KG1 (cell line): ENCODE measurements at regions not wholly inside any gene's neighbourhood (a gene's known extent, or its start where the extent isn't known, plus 50 kb on each side); places are given as distances from the start of the nearest gene placed in this dataset.
A peak's percentile ranks its signal among the peaks of the same experiment; 100 is the strongest.
"Not testable (repeated sequence)": the region's sequence is repeated elsewhere in the genome, so short reads cannot be mapped to it uniquely, and the experiment has no call there.

Source experiments
- DNase-seq: peaks from one replicate; lab custom pipeline; 2025; lab: John Stamatoyannopoulos, UW

DNA sequence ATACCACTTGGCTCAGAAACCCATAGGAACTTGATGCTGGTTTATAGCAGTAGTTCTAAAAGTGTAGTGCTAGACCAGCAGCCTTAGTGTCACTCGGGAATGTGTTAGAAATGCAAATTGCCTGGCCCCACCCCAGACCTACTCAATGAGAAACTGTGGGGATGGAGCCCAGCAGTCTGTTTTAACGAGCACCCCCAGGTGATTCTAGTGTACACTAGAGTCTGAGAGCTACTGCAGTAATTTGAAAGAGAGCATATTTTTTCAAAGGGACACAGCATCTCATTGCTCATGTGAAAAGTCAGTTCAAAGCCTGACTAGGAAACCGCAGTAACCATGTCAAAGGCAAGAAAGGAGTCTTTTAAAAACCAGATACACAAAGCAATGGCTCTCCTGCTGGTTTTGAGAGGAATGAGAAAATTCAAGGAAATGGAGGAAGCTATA lies 313.4 kb downstream of the SQOR start:
- no peak for DNase-seq

DNA sequence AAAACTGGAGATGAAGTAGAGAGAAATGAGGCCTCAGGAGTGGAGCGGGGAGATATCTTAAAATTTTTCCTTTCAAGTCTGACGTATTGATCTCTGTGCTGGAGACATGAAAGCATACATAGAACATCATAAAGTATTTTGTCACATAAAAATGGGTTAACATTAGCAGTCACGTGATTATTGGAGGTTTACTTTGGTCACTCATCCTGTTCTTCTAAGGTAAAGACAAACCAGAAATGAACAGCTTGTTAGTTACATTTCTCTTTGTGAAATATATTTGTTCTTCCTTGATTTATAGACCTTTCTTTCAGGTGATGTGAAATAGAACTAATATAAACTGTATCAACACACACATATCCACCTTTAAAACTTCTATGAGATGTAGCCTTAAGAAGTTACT lies 324.1 kb downstream of the SQOR start:
- no peak for DNase-seq

DNA sequence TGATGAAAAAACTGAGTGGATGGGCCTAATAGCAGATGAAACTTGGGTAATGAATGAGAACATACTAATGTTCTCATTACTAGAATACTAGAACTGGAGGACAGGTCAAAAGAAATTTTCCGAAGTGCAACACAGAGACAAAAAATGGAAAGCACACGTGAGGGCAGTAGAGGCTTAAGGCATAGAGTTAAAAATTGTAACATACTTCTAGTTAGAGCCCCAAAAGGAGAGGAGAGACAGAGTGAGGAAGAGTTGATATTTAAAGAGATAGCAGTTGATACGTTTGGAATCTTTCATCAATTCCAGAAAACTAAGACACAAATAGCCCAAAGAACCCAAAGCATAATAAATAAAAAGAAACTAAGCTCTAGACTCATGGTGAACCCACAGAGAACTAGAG lies 327.9 kb downstream of the SQOR start:
- DNase-seq: no peak

DNA sequence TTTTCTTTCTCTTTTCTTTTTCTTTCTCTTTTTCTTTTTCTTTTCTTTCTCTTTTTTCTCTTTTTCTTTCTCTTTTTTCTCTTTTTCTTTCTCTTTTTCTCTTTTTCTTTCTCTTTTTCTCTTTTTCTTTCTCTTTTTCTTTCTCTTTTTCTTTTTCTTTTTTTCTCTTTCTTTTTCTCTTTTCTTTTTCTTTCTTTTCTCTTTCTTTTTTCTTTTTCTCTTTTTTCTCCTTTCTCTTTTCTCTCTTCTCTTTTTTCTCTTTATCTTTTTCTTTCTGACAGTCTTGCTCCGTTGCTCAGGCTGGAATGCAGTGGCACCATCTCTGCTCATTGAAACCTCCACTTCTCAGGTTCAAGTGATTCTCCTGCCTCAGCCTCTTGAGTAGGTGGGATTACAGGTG lies 335.7 kb downstream of the SQOR start:
- no peak for DNase-seq

DNA sequence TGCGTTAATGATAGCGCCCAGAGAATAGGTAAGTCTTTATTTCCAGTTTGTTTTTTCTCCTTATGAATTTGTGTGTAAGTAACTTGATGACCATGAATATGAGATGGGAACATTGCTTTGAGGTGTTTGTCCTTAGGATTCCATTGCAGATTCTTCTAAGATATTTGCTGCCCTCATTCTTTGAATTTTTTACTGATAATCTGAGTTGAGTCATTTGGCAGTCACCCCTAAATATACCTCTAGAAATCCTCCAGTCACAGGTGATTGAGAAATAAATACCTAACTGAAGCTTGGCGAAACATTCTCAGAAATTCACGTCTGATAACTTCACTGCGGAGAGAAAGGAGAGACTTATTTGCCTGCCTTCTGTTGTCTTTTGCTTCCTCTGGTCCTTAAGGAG lies 345.5 kb downstream of the SQOR start:
- no peak for DNase-seq

DNA sequence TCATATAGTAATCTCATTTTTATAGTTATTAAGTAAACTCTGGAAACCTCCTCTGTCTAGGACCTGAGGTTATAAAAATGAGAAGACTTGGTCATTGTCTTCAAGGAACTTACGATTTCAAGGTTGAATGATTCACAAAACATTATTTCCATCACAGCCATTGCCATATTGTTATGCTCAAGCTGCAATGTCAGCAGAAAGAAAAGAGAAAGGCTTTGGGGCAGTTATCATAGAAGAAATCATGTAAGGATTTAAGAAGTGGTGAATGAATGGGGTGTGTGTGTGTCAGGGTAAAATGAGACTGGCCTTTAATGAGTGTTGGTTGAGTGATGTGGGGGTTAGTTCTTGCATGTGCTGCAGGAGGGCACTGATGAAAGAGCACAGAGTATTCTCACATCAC lies 346.8 kb downstream of the SQOR start:
- DNase-seq: no peak

DNA sequence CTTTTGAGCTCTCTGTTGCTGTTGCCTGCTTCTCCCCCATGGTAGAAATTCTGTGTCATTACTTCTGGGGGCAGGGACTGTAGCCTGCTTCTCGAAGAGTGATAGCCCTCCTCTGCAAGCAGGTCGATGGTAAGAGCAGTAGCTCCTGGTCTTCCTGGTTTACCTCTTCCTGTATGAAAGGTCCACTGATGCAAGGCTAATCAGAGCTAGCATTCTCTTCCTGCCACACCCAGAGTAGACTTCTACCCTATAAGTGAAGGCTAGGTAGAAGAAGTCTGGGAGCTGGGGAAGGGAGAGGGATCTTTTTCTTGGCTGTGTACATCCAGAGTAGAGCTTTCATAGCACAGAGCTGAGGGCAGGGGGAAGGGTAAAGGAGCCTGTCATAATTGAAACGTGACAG lies 357.0 kb downstream of the SQOR start:
- DNase-seq: no peak

DNA sequence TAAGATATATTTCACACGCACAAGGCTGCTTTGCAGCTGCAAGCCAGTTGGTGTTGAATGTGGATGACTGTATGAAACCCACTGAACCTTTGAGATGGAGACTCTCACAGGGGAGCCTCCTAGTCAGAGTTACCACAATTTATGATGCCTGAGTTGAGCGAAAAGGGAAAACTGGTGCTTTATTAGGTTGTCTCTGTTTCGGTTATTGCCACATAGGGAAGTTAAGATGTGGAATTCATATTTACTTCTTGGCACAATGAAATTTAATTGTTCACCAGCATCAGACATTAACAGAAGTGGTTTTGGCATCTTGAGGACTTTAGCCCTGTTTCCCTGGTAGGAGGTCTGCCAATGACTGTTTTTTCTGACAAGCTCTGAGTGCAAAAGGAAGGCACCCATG lies 358.2 kb downstream of the SQOR start:
- DNase-seq: no peak

DNA sequence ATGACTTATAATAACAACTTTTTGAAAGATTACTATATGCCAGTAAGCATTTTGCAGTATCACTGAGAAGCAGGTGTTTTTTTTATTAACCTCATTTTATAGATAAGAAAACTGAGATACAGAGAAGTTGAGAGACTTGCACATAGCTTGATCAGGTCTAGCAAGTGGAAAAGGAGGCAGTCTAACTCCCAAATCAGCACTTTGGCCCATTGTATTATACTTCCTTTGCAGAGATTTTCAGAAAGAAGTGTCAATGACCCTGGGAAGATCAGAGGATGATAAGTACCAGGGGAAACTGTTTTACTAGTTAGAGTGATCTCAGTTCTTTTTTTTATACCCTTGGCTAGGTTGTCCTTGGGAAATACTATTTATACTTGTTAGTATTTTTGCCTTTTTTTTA lies 358.7 kb downstream of the SQOR start:
- DNase-seq: no peak

DNA sequence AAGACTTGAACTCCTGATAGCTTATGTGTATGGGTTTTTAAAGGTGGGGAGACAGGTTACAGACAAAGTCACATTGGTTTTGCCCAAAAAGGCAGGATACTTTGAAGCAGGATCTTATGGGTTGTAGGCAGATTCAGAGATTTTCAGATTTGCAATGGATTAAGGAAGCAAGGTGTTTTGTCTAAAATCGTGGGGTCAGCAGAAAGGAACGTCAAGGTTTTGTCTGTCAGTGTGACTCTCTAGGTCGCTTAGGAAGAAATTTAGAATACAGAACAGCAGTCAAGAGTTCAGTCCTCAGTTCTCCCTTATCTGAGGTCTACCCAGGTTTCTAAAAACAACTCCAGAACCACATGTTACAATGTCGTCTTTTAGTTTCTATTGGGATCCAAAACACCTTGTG lies 361.0 kb downstream of the SQOR start:
- no peak for DNase-seq

DNA sequence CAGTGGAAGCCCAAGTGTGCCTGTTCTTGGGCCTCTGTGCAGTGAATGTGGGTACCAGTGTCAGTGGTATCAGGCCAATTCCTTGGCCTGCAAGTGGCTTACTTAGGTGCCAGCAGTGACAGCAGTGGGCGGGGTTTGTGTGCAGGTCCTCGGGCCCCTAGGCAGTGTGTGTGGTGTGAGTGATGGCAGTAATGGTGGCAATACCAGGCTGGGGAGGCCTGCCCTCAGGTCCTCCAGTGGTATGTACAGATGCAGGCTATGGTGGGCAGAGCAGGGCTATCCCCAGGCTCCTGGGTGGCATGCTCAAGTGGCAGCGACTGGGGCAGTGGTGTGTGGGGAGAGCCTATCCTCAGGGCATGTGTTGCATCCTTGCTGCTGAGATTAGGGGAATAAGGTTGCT lies 379.7 kb downstream of the SQOR start:
- DNase-seq: no peak

DNA sequence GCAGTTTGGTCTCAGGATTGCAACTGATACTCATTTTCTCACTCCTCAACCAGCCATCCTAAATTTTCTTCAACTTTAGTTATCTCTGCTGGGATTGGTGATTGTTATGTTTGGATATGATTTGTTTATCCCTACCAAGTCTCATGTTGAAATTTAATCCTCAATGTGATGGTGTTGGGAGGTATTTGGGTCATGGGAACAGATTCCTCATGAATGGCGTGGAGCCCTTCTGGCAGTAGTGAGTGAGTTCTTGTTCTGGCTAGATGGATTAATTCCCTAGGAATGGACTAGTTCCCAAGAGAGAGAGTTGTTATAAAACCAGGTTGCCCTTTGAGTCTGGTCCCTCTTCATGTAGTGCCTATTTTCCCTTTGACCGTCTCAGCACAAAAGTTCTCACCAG lies 399.9 kb downstream of the SQOR start:
- DNase-seq: no peak

DNA sequence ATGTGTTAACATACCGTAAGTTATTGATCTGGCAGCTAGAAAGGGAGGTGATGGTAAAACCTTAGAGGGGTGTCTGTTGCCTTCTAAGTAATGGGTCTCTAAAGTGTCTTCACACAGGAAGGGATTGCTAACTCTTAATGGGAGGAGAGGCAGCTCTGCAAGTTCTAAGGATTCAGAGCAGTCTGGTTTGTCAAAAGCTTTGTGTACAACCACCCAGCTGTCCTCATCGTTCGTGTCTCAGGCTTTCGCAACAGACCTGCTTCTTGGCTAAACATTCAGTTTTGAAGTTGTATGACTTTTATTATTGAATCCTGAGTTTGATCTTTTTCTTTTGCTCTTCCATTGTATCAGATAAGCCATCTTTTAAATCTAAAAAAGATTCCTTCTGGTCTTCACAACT lies 404.9 kb downstream of the SQOR start:
- DNase-seq: no peak

DNA sequence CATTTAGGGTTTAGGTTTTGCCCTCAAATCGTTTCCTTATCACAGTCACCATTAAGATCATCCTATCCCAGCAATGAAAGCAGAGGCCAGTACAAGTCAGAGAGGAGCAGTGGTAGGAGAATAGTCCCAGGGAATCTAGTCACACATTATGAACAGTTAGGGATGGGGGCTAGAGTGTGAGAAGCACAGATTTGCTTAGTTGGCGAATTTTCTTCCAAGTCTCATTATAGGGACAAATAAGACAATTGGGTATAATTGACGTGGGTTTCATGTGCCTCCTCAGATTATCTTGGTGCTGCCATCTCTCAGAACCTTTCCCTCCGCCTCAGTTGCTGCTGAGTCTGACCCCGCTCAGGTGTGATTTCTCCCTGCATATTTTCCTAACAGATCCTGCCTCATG lies 407.1 kb downstream of the SQOR start:
- DNase-seq: no peak

DNA sequence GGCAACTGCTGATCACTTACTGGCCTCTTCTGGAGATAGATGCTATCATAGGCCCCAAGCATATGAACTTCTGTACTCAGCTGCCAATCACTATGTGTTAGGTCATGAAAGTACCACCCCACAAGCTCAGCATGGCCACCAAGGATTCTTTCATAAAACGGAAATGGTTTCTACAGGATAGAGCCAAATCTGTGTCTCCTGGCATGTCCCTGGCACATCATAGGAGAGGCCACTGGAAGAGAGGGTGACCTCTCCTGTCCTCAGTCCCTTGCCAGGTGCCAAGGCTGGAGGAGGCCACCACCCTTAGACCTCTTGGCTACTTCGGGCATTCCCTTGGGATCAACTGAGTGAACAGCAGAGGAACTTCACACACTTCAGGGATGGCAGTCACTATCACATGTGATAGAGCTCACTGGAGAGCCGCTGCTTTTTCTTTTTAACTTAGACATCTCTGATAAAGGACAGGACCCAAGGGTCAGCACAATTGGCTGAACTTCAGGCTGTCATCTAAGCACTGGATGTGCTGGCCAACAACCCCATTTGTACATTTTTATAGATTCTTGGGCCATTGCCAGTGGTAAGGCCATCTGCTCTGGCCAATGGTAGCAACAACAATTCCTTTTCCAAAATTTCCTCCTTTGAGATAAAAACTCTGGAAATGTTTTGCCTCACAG lies 425.2 kb downstream of the SQOR start:
- no peak for DNase-seq

DNA sequence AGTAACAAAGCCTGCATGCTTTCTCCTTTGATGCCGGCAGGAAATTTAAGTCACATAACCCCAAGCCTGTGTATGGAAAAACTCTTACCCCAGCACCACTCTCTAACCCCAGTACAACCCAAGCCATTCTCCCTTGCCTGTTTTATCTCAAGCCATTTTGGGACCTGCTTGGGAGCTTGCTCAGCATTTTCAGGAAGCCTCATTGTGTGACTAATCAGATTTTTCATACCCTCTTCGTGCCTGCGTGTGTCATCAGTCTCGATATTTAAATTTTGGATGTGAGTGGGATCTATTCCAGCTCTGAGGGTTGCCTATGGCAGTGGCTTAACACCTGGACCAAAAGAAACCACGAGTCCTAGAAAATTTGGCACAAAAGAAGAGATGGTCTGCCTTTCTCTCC lies 426.2 kb downstream of the SQOR start:
- DNase-seq: no peak

DNA sequence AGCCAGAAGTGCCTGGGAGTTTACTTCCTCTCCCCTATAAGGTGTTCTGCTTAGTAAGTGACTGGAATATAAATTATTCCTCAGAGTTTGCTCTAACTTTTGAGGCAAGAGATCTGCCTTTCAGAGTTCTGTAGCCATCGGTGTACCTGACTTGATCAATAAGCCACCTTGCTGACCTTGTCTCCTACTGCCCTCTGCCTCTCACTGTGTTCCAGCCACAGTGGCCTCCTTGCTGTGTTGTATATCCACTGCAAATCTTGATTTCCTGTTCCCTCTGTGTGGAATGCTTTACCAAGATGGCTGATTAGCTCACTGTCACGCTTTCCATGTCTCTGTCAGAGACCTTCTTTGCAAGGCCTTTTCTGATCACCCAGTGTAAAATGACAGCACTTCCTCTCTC lies 442.4 kb downstream of the SQOR start:
- no peak for DNase-seq

DNA sequence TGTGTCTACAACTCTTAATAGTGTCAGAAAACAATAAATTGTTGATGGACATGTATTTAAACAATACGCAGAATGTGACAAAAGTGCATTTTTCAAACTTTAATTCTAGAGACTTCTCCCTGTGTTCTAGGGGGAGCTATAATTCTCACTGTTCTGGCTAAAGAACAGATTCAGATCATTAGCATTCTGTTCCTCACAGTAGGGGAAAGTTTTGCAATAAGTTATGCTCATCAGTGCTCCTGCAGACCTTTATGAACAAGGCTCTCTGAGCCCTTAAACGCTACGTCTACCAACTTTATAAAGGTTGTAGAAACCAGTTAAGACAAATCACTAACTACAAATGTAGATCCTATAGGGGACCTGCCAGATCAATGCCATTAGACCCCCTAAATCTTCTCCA lies 444.2 kb downstream of the SQOR start:
- no peak for DNase-seq

DNA sequence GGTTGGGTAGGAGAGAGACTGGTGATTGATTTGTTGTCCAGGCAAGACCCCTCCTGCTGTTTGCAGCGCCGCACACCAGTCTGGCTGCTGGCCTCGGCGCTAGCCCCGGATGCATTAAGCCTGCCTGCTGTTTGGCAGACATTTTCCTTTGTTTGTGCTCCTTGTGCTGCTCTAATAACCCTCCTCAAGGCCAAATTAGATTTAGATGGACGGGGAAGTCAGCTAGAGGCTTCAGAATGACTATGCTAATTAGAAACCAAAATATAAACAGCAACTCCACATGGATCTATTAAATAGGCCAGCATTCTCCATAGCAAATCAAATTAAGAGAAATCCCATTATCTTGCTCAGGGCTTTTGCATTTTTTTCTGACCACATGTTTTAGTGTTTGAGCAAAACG lies 445.2 kb downstream of the SQOR start:
- no peak for DNase-seq

DNA sequence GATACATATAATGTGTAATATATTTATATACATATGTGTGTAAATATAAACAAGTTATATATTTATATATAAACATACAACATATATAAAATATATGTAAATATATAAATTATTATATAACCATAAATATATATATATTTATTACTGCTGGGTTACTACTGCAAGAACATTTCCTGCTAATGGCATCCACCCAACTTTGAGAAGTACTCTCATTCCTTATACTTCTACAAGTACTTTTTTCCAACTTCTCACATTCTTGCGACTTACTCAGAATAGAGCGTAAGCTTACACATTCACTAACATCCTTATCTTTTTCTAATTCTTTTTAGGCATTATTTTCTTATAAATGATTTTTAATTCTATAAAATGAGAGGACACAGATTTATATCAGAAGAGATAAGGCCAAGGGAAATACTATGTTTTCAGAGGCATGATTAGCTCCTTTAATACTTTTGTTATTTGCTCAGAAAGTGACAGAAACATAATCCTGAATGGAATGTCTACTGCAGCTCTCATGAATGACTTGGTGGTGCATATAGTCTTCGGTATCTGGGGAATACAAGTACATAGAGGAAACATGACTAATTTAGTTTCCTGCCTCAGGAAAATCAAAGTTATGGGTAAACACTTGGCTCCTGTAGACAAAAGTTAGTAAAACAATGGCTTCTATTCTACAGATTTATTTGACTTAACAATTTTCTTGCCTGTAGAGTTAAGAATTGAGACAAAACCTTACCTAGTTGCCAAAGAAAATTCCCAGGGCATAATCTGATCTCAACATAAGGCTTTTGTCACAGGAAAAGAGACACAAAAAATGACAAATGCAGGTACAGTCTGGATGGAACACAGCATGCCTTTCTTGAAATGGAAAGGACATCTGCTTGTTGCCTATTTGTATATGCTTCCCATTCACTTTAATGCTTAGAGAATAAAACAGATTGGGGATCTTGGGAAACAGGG lies 453.9 kb downstream of the SQOR start:
- DNase-seq: no peak

DNA sequence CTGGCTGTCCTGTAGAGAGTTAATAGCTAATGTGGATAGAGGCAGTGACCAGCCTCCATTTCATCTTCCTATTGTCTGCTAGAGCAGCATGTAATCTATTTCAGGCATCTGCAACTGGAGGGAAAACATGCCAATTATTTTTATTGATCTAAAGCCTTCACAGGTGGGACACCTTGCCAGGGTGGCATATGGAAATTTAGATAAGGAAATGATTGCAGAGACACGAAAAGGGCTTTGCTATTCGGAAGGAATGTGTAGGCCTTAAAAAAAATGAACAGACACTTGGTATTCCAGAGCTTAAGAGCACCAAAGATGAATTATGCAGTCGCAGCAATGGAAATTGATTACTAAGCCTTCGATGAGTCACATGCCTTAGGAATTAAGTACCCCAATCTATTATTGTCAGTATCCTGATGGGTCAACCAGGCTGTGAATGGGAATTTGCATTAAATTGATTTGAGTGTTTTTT lies 454.7 kb downstream of the SQOR start:
- no peak for DNase-seq

DNA sequence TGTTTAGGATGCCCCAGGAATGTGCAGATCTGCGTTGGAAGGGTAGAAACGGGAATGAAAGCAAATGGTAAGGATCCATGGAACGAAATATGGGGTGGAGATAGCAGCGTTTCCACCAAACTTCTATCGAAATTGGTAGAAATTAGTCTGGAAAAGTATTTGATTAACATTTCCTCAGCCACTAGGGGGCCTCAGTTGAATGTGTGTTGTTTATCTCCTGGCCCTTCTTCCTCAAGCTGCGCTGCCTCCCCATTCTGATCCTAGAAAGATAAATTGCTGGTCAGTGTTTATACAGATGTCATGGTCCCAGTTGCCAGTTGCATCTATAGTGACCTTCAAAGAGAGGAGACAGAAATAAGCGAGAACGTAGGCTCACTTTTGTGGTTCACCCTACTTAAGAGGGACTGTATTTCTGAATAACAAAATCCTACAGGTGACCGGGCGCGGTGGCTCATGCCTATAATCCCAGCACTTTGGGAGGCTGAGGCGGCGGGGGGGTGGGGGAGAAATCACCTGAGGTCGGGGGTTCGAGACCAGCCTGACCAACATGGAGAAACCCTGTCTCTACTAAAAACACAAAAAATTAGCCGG lies 457.1 kb downstream of the SQOR start:
- peak; percentile 12 for DNase-seq

DNA sequence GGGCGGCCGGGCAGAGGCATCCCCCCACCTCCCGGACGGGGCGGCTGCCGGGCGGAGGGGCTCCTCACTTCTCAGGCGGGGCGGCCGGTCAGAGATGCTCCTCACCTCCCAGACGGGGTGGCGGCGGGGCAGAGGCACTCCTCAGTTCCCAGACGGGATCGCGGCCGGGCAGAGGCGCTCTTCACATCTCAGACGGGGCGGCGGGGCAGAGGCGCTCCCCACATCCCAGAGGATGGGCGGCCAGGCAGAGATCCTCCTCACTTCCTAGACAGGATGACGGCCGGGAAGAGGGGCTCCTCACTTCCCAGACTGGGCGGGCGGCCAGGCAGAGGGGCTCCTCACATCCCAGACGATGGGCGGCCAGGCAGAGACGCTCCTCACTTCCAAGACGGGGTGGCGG lies 463.2 kb downstream of the SQOR start:
- DNase-seq: not testable (repeated sequence)
